Astrocyte of the spinal cord (primary cell): ENCODE measurements at regions not wholly inside any gene's neighbourhood (a gene's known extent, or its start where the extent isn't known, plus 50 kb on each side); places are given as distances from the start of the nearest gene placed in this dataset.

Source experiments
- DNase-seq: peaks from one replicate; pipeline ENCODE4 v3.0.0; 2011; ENCODE audit warnings: low read depth, low spot score
- H3K4me3 ChIP-seq: 2 replicates; pipeline ENCODE4 v1.5.1; 2011; ENCODE audit warnings: low read depth, mild to moderate bottlenecking, low read length, moderate library complexity
- in situ Hi-C: cut with HindIII; loops from 2 replicates; pipeline ENCODE4 v1.10.0; 2017; ENCODE audit warnings: low sequenced_read_pairs
- TF ChIP-seq, protein P1 (sequence below): IDR thresholded peaks from 2 replicates; pipeline ENCODE4 v1.5.1; 2012; ENCODE audit warnings: low read depth, mild to moderate bottlenecking, low read length, inconsistent platforms

DNA sequence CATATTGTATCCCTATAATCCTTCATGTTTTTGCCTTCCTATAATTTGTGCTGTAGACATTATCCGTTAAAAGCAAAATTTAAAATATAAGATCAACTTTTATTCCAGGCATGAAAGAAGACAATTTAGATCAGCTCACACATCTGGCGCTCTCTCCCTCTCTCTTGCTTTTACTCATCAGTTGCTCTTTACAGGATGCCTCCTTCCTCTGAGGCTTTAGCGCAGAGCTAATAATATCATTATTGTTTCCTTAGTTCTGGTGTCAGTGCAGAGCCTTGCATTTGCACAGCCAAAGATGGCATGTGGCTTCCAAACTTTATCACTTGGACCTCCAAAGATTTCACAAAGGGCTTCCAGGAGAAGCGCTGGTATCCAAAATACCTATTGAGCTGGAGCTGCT, 295.1 kb downstream of the FGF9 start:
- in situ Hi-C loops = no loop called here
- H3K4me3 ChIP-seq = no peak overlapping the region
- DNase-seq = no peak
- TF ChIP-seq, protein P1, sequence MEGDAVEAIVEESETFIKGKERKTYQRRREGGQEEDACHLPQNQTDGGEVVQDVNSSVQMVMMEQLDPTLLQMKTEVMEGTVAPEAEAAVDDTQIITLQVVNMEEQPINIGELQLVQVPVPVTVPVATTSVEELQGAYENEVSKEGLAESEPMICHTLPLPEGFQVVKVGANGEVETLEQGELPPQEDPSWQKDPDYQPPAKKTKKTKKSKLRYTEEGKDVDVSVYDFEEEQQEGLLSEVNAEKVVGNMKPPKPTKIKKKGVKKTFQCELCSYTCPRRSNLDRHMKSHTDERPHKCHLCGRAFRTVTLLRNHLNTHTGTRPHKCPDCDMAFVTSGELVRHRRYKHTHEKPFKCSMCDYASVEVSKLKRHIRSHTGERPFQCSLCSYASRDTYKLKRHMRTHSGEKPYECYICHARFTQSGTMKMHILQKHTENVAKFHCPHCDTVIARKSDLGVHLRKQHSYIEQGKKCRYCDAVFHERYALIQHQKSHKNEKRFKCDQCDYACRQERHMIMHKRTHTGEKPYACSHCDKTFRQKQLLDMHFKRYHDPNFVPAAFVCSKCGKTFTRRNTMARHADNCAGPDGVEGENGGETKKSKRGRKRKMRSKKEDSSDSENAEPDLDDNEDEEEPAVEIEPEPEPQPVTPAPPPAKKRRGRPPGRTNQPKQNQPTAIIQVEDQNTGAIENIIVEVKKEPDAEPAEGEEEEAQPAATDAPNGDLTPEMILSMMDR = no peak

DNA sequence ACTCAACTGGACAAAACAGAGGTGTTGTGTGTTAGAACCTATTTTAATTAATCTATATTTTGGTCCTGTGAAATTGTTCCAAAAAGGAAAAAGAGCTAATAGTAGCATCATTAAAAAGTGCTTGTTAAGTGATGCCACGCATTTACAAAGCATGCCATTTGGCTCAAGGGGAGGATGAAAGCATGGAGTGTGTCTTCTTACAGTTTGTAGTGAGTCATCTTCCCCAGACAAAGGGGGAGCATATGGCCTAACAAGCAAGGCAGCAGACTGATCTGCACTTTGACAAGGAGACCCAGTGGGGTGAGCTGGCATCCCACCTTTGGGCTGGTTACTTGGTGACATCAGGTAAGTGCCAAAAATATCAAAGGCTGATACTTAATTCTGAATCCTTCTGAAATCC, 297.0 kb downstream of the FGF9 start:
- DNase-seq = no peak
- H3K4me3 ChIP-seq = no peak overlapping the region
- TF ChIP-seq, protein P1 = no peak
- in situ Hi-C loops = no loop called here

DNA sequence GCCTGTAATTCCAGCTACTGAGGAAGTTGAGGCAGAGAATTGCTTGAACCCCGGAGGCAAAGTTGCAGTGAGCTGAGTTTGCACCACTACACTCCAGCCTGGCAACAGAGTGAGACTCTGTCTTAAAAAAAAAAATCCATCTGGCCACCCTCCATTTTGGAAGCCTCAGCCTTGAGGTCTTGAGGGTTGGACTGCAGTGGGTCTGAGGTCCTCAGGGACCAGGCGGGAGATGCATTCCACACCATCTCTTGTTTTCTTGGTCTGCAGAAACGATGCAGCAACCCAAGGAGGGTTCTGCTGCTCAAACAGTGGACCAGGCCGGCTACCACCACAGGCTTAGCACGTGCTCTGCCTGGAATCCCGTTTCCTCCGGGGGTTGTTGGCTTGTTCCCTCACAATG, 299.3 kb downstream of the FGF9 start:
- TF ChIP-seq, protein P1 = no peak
- in situ Hi-C loops = no loop called here
- no peak for DNase-seq
- H3K4me3 ChIP-seq = no peak overlapping the region

DNA sequence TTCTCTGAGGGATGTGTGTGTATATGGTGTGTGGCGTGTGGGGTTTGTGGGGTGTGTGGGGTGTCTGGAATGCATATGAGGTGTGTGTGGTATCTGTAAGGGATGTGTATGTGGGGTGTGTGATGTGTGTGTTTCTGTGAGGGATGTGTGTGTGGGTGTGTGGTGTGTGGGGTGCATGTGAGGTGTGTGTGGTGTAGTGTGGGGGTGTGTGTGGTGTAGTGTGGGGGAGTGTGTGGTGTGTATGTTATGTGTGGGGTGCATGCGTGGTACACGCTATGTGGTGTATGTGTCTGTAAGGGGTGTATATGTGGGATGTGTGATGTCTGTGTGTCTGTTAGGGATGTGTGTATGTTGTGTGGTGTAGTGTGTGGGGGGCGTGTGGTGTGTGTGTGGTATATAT, 300.0 kb downstream of the FGF9 start:
- no peak overlapping the region for H3K4me3 ChIP-seq
- TF ChIP-seq, protein P1 = no peak
- no peak for DNase-seq
- in situ Hi-C loops = no loop called here

DNA sequence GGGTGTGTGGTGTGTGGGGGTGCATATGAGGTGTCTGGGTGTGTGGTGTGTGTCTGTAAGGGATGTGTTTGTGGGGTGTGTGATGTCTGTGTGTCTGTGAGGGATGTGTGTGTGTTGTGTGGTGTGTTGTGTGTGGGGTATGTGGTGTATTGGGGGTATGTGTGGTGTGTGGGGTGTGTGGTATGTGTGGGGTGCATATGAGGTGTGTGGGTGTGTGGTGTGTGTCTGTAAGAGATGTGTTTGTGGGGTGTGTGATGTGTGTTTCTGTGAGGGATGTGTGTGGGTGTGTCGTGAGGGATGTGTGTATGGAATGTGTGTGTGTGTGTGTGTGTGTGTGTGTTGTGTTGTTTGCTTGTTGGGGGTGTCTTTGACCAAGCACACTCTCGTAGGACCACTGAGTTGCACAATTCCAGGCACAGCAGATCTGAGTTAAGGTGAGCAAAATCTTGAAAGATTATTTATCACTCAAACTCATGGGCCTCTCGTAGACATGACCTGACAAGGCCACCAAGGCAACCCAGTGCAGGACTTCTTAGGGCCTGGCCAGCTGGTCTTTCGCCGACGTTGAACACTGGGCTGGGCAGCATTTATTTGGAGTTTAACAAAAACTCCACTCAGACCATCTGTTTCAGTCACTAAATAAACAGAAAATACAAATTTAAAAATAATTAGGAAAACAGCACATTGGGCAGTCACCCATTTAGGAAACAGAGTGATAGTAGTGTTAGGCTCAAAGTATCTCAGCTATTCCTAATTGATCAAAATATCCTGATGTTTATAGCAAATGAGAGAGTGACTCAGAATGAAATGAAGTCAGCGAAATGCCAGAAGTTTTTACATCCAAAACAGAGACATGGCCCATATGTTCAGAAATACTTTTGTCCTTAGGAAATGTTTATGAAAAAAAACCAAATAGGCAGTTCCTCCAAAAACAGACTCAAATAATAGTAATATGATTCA, 301.1 kb downstream of the FGF9 start:
- in situ Hi-C loops = no loop called here
- TF ChIP-seq, protein P1 = no peak
- no peak overlapping the region for H3K4me3 ChIP-seq
- DNase-seq = no peak

DNA sequence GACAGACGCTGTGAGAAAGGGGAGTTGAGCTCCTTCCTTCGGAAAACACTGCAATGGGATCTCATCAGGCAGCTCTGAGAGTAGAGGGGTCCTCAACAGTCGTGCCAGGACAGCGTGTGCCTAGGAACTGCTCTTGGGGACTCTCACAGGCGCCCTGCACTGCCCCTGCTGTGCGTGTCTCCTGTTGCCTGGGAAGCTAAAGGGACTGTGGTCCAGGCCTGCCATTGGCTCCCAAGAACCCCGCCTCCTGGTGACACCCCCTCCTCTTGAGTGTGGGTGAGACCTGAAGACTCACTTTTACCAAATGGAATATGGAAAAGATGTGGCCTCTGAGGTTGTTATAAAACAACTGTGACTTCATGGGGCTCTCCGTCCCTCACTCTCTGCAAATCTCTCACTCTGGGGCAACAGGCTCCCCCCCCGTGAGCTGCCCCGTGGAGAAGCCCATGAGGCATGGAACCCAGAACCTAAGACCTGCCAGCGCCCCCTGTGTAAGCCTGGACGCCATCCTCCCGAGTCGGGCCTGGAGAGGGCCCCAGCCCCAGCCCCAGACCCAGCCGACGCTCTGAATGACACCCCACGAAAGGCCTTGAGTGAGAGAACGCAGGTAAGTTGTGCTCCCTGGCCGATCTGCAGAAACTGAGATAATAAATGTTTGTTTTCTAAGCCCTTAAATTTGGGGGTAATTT, 302.7 kb downstream of the FGF9 start:
- no peak overlapping the region for H3K4me3 ChIP-seq
- DNase-seq = no peak
- in situ Hi-C loops = no loop called here
- TF ChIP-seq, protein P1 = no peak
